ENCODE measurements at regions not wholly inside any gene's neighbourhood (a gene's known extent, or its start where the extent isn't known, plus 50 kb on each side); places are given as distances from the start of the nearest gene placed in this dataset.

DNA sequence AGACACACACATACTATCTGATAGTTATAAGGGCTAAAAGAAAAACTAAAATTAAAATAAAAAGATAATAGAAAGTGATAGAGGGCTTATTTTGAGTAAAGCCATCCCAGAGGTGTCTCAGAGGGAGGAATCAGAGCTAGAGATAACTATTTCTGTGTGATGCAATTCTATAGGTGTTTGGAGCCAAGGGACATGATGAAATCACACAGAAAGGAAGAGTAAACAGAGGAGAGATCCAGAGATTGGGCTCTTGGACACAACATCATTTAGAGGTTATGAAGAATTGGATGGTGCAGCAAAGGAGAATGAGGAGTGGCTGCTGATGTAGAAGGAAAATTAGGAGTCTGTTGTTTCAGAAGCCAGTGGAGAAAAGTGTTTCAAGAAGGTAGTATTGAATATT is 393.5 kb downstream of the DIRAS2 start:
- no peak for DNase-seq
- H3K4me1 ChIP-seq, result no peaks in the 10 kb centered on the region
- no peaks in the 10 kb centered on the region for H3K27me3 ChIP-seq
- no peak overlapping the region for H3K27ac ChIP-seq
- in situ Hi-C loops (cut with MboI; ENCODE audit: low pct_ligation_motif_present in 1 of 4, low pct_unique_long_range_greater_than_20kb in 1 of 4, low sequenced_read_pairs in 3 of 4) (loop anchor here in 2 of 4 donors (25.0 kb wide), 2 partner anchors 513 to 613 kb away; no protein-coding TSS in a partner anchor), intact Hi-C loops (cut with DNase I; ENCODE audit: low total_unique reads) (no loop called here)
- TF ChIP-seq, protein P1, sequence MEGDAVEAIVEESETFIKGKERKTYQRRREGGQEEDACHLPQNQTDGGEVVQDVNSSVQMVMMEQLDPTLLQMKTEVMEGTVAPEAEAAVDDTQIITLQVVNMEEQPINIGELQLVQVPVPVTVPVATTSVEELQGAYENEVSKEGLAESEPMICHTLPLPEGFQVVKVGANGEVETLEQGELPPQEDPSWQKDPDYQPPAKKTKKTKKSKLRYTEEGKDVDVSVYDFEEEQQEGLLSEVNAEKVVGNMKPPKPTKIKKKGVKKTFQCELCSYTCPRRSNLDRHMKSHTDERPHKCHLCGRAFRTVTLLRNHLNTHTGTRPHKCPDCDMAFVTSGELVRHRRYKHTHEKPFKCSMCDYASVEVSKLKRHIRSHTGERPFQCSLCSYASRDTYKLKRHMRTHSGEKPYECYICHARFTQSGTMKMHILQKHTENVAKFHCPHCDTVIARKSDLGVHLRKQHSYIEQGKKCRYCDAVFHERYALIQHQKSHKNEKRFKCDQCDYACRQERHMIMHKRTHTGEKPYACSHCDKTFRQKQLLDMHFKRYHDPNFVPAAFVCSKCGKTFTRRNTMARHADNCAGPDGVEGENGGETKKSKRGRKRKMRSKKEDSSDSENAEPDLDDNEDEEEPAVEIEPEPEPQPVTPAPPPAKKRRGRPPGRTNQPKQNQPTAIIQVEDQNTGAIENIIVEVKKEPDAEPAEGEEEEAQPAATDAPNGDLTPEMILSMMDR (IDR thresholded peaks at IDR 0.05), result no peak
- H3K36me3 ChIP-seq, result no peaks in the 10 kb centered on the region
- H3K4me3 ChIP-seq, result no peak overlapping the region
- H3K9me3 ChIP-seq, result no peaks in the 10 kb centered on the region

DNA sequence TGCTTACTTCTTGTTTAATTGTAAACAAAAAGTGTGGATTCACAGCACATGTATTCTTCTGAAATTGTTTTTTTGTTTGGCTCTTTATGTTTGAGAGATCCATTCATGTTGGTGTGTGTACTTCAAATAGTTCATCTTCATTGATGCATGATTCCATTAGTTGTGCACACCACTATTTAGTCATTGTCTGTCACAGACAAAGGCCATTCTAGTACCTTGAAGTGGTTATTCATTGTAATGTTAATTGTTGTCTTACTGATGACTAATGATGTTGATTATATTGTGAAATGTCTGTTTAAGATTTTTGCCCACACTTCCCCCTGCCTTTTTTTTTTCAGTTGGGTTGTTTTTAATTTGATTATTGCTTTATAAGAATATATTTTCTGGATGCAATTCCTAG is 391.3 kb downstream of the DIRAS2 start:
- intact Hi-C loops (cut with DNase I; ENCODE audit: low total_unique reads), result no loop called here
- no peak for TF ChIP-seq POLR2A (IDR thresholded peaks at IDR 0.05)
- TF ChIP-seq, protein P1 (IDR thresholded peaks at IDR 0.05), result no peak
- no peak for TF ChIP-seq EP300 (IDR thresholded peaks at IDR 0.05; ENCODE audit: low read depth)
- TF ChIP-seq POLR2AphosphoS5 (IDR thresholded peaks at IDR 0.05), result no peak
- in situ Hi-C loops (cut with MboI; ENCODE audit: low pct_ligation_motif_present in 1 of 4, low pct_unique_long_range_greater_than_20kb in 1 of 4, low sequenced_read_pairs in 3 of 4), result no loop called here

DNA sequence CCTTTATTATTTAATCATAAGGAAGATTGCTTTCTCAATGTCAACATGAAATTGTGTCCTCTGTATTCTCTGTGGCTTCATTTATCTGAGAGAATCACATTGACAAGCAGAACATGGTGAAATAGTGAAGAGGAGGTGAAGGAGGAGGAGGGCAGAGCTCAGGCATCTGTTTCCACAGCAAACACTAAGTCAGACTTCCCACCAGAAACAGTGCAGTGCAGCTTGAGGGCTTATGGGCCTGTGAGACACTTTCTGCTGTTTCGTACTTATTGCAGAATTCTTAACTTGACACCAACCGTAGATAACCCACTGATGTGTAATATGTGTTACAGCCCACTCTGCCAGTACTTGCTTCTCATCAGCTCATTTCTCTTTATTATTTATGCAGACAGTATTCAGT is 386.3 kb downstream of the DIRAS2 start:
- Histone ChIP-seq H3K36me3 (no peaks in the 10 kb centered on the region), H3K9me3 (peaks cover 5 to 7% of the 10 kb centered on the region in 2 donors), H3K4me3 (no peak overlapping the region), H3K4me1 (no peaks in the 10 kb centered on the region), H3K27ac (no peak overlapping the region), H3K27me3 (no peaks in the 10 kb centered on the region)
- intact Hi-C loops (cut with DNase I; ENCODE audit: low total_unique reads), result no loop called here
- 33 to 74% methylated on average over 2 of the region's 2 CpGs for WGBS, 2 donors (ENCODE audit: low coverage in 1 of 2)
- DNase-seq, result no peak
- in situ Hi-C loops (cut with MboI; ENCODE audit: low pct_ligation_motif_present in 1 of 4, low pct_unique_long_range_greater_than_20kb in 1 of 4, low sequenced_read_pairs in 3 of 4), result no loop called here
- TF ChIP-seq POLR2AphosphoS5 (IDR thresholded peaks at IDR 0.05), result no peak
- TF ChIP-seq POLR2A (IDR thresholded peaks at IDR 0.05), result no peak
- TF ChIP-seq, protein P1 (IDR thresholded peaks at IDR 0.05), result no peak

More for the DNA sequence above, 391.3 kb downstream of the DIRAS2 start:
- no peaks in the 10 kb centered on the region for H3K9me3 ChIP-seq
- no peaks in the 10 kb centered on the region for H3K27me3 ChIP-seq
- H3K4me1 ChIP-seq, result no peaks in the 10 kb centered on the region
- H3K36me3 ChIP-seq, result no peaks in the 10 kb centered on the region
- no peak for DNase-seq
- H3K4me3 ChIP-seq, result no peak overlapping the region
- no peak overlapping the region for H3K27ac ChIP-seq

- WGBS, 2 donors (ENCODE audit: low coverage in 1 of 2), result 62 to 64% methylated on average over 7 of the region's 7 CpGs
- TF ChIP-seq EP300 (IDR thresholded peaks at IDR 0.05; ENCODE audit: low read depth) (no peak), POLR2A (IDR thresholded peaks at IDR 0.05) (no peak), POLR2AphosphoS5 (IDR thresholded peaks at IDR 0.05) (no peak)
- TF ChIP-seq, protein P1 (IDR thresholded peaks at IDR 0.05), result no peak
These were observed 383.0 kb downstream of the DIRAS2 start for GRCh38 chr9:90259311-90260246.

More at GRCh38 chr9:90259311-90260246, 383.0 kb downstream of the DIRAS2 start:
- Histone ChIP-seq H3K27ac (no peak overlapping the region), H3K4me1 (no peaks in the 10 kb centered on the region), H3K4me3 (no peak overlapping the region), H3K9me3 (peaks cover 10 to 12% of the 10 kb centered on the region in 2 donors), H3K27me3 (no peaks in the 10 kb centered on the region), H3K36me3 (no peaks in the 10 kb centered on the region)
- in situ Hi-C loops (cut with MboI; ENCODE audit: low pct_ligation_motif_present in 1 of 4, low pct_unique_long_range_greater_than_20kb in 1 of 4, low sequenced_read_pairs in 3 of 4) (no loop called here), intact Hi-C loops (cut with DNase I; ENCODE audit: low total_unique reads) (no loop called here)
- no peak for DNase-seq
